Activated CD8-positive, alpha-beta T cell treated with anti-CD3 and anti-CD28 coated beads for 36 hours (primary cell): ENCODE measurements at regions not wholly inside any gene's neighbourhood (a gene's known extent, or its start where the extent isn't known, plus 50 kb on each side); places are given as distances from the start of the nearest gene placed in this dataset.

ENCODE experiments used
- ATAC-seq: fragments of 200-7000 bp; cut with Tn5 transposase; one replicate; pipeline ENCODE4 v1.10.0; 2021; ENCODE audit warnings: mild to moderate bottlenecking, moderate library complexity
- CTCF ChIA-PET: fragments of 350-600 bp; sonication (Branson Sonifier 250); formaldehyde crosslinking; loops from one replicate; lab custom pipeline; 2021; ENCODE audit warnings: antibody characterized with exemption; lab: Charles Lee
- POLR2A ChIA-PET: fragments of 350-600 bp; sonication (Branson Sonifier 250); formaldehyde crosslinking; loops from one replicate; lab custom pipeline; 2021; ENCODE audit warnings: antibody characterized with exemption; lab: Charles Lee
- DNase-seq: peaks from one replicate; pipeline ENCODE4 v3.0.0-alpha.2; 2020
- H3K27ac Mint-ChIP-seq: one replicate; pipeline ENCODE4 v1.8.0; 2021; ENCODE audit warnings: mild to moderate bottlenecking, mixed read lengths
- H3K27me3 Mint-ChIP-seq: one replicate; pipeline ENCODE4 v1.8.0; 2021; ENCODE audit warnings: mixed read lengths
- H3K36me3 Mint-ChIP-seq: one replicate; pipeline ENCODE4 v1.8.0; 2021; ENCODE audit warnings: low read depth, mixed read lengths
- H3K4me1 Mint-ChIP-seq: one replicate; pipeline ENCODE4 v1.8.0; 2021; ENCODE audit warnings: low read depth, mixed read lengths
- H3K4me3 Mint-ChIP-seq: one replicate; pipeline ENCODE4 v1.8.0; 2021; ENCODE audit warnings: mild to moderate bottlenecking, moderate library complexity, mixed read lengths
- H3K9me3 Mint-ChIP-seq: one replicate; pipeline ENCODE4 v1.8.0; 2021; ENCODE audit warnings: mixed read lengths
- CTCF ChIP-seq: fragments of 200-600 bp; IDR thresholded peaks from one replicate; pipeline ENCODE4 v1.8.0; 2022; ENCODE audit warnings: antibody characterized with exemption, mild to moderate bottlenecking
- intact Hi-C: fragments of 100-400 bp; cut with micrococcal nuclease; formaldehyde crosslinking; loops from one replicate; pipeline ENCODE4 v1.10.0; 2022

GRCh38 chr1:106072909-106073600 lies 983.4 kb upstream of the PRMT6 start:
- Mint-ChIP-seq H3K36me3 (no peaks in the 10 kb centered on the region), H3K9me3 (peaks cover 1% of the 10 kb centered on the region), H3K27ac (no peak overlapping the region), H3K4me1 (no peaks in the 10 kb centered on the region), H3K27me3 (no peaks in the 10 kb centered on the region), H3K4me3 (no peak overlapping the region)
- intact Hi-C loops: no loop called here
- DNase-seq: no peak
- POLR2A ChIA-PET: no interaction called here
- no peak for TF ChIP-seq CTCF
- ATAC-seq: no peak
- CTCF ChIA-PET: no interaction called here

- Mint-ChIP-seq H3K27me3 (no peaks in the 10 kb centered on the region), H3K36me3 (no peaks in the 10 kb centered on the region), H3K27ac (no peak overlapping the region), H3K4me1 (no peaks in the 10 kb centered on the region), H3K4me3 (no peak overlapping the region), H3K9me3 (peaks cover 2% of the 10 kb centered on the region)
- TF ChIP-seq CTCF: no peak
- ChIA-PET POLR2A (no interaction called here), CTCF (no interaction called here)
- no peak for ATAC-seq
- intact Hi-C loops: no loop called here
- peak; percentile 1 for DNase-seq
Observed at GRCh38 chr1:106080608-106081325, 975.7 kb upstream of the PRMT6 start.

GRCh38 chr1:106111044-106111443 lies 945.4 kb upstream of the PRMT6 start:
- no peak for TF ChIP-seq CTCF
- ChIA-PET CTCF (no interaction called here), POLR2A (no interaction called here)
- Mint-ChIP-seq H3K9me3 (peaks cover 8% of the 10 kb centered on the region), H3K27ac (no peak overlapping the region), H3K36me3 (no peaks in the 10 kb centered on the region), H3K27me3 (no peaks in the 10 kb centered on the region), H3K4me1 (no peaks in the 10 kb centered on the region), H3K4me3 (no peak overlapping the region)
- no peak for ATAC-seq
- DNase-seq: no peak
- intact Hi-C loops: no loop called here

GRCh38 chr1:106113851-106114250 lies 942.6 kb upstream of the PRMT6 start:
- H3K27ac Mint-ChIP-seq: no peak overlapping the region
- TF ChIP-seq CTCF: no peak
- no peaks in the 10 kb centered on the region for H3K27me3 Mint-ChIP-seq
- intact Hi-C loops: no loop called here
- POLR2A ChIA-PET: no interaction called here
- H3K4me1 Mint-ChIP-seq: no peaks in the 10 kb centered on the region
- H3K9me3 Mint-ChIP-seq: peaks cover 5% of the 10 kb centered on the region
- H3K36me3 Mint-ChIP-seq: no peaks in the 10 kb centered on the region
- CTCF ChIA-PET: no interaction called here
- no peak for DNase-seq
- no peak for ATAC-seq
- no peak overlapping the region for H3K4me3 Mint-ChIP-seq

- DNase-seq: no peak
- POLR2A ChIA-PET: no interaction called here
- Mint-ChIP-seq H3K4me3 (no peak overlapping the region), H3K9me3 (peaks cover 7% of the 10 kb centered on the region), H3K36me3 (no peaks in the 10 kb centered on the region), H3K27me3 (no peaks in the 10 kb centered on the region), H3K4me1 (no peaks in the 10 kb centered on the region), H3K27ac (no peak overlapping the region)
- intact Hi-C loops: no loop called here
- TF ChIP-seq CTCF: no peak
- no peak for ATAC-seq
- CTCF ChIA-PET: no interaction called here
Observed at GRCh38 chr1:106120789-106121188, 935.7 kb upstream of the PRMT6 start.
